Activated CD8-positive, alpha-beta T cell treated with anti-CD3 and anti-CD28 coated beads, Interleukin-2, amount 10 ng/mL, durations not matched to agents 7 days and 5 days (primary cell): ENCODE measurements at regions not wholly inside any gene's neighbourhood (a gene's known extent, or its start where the extent isn't known, plus 50 kb on each side); places are given as distances from the start of the nearest gene placed in this dataset.

Experiments used
- ATAC-seq: fragments of 150-1000 bp; cut with Tn5 transposase; one replicate; pipeline ENCODE4 v1.10.0; 2021; ENCODE audit warnings: moderate library complexity
- CTCF ChIA-PET: fragments of 350-600 bp; sonication (Branson Sonifier 250); formaldehyde crosslinking; loops from one replicate; lab custom pipeline; 2021; ENCODE audit warnings: antibody characterized with exemption; lab: Charles Lee
- POLR2A ChIA-PET: fragments of 350-600 bp; sonication (Branson Sonifier 250); formaldehyde crosslinking; loops from one replicate; lab custom pipeline; 2021; ENCODE audit warnings: antibody characterized with exemption; lab: Charles Lee
- DNase-seq: peaks from one replicate; pipeline ENCODE4 v3.0.0-alpha.2; 2020
- H3K27ac Mint-ChIP-seq: one replicate; pipeline ENCODE4 v1.8.0; 2021; ENCODE audit warnings: mild to moderate bottlenecking, mixed read lengths
- H3K27me3 Mint-ChIP-seq: one replicate; pipeline ENCODE4 v1.8.0; 2021; ENCODE audit warnings: low read depth, mixed read lengths
- H3K36me3 Mint-ChIP-seq: one replicate; pipeline ENCODE4 v1.8.0; 2021; ENCODE audit warnings: low read depth, mixed read lengths
- H3K4me1 Mint-ChIP-seq: one replicate; pipeline ENCODE4 v1.8.0; 2021; ENCODE audit warnings: low read depth, mixed read lengths
- H3K4me3 Mint-ChIP-seq: one replicate; pipeline ENCODE4 v1.8.0; 2021; ENCODE audit warnings: mild to moderate bottlenecking, mixed read lengths
- H3K9me3 Mint-ChIP-seq: one replicate; pipeline ENCODE4 v1.8.0; 2022; ENCODE audit warnings: mixed read lengths; ENCODE audit not compliant: insufficient read depth

- ChIA-PET CTCF (no interaction called here), POLR2A (no interaction called here)
- DNase-seq (no peak), ATAC-seq (no peak)
- Mint-ChIP-seq H3K36me3 (no peaks in the 10 kb centered on the region), H3K4me3 (no peak overlapping the region), H3K27me3 (no peaks in the 10 kb centered on the region), H3K4me1 (no peaks in the 10 kb centered on the region), H3K9me3 (no peaks in the 10 kb centered on the region), H3K27ac (no peak overlapping the region)
Measured at GRCh38 chr3:173267716-173268115, 126.7 kb upstream of the SPATA16 start.

GRCh38 chr3:173266441-173266840 lies 125.4 kb upstream of the SPATA16 start:
- Mint-ChIP-seq H3K4me1 (no peaks in the 10 kb centered on the region), H3K36me3 (no peaks in the 10 kb centered on the region), H3K27me3 (no peaks in the 10 kb centered on the region), H3K4me3 (no peak overlapping the region), H3K27ac (no peak overlapping the region), H3K9me3 (no peaks in the 10 kb centered on the region)
- no peak for DNase-seq
- ATAC-seq = no peak
- ChIA-PET POLR2A (no interaction called here), CTCF (no interaction called here)

GRCh38 chr3:173258697-173259096 lies 117.7 kb upstream of the SPATA16 start:
- DNase-seq (no peak), ATAC-seq (no peak)
- CTCF ChIA-PET = no interaction called here
- Mint-ChIP-seq H3K4me3 (no peak overlapping the region), H3K9me3 (no peaks in the 10 kb centered on the region), H3K4me1 (no peaks in the 10 kb centered on the region), H3K36me3 (no peaks in the 10 kb centered on the region), H3K27ac (no peak overlapping the region), H3K27me3 (no peaks in the 10 kb centered on the region)
- POLR2A ChIA-PET = no interaction called here

GRCh38 chr3:173257797-173258196 lies 116.8 kb upstream of the SPATA16 start:
- ATAC-seq = no peak
- no peaks in the 10 kb centered on the region for H3K4me1 Mint-ChIP-seq

GRCh38 chr3:173255555-173255954 lies 114.5 kb upstream of the SPATA16 start:
- Mint-ChIP-seq H3K4me3 (no peak overlapping the region), H3K36me3 (no peaks in the 10 kb centered on the region), H3K27me3 (no peaks in the 10 kb centered on the region), H3K4me1 (no peaks in the 10 kb centered on the region), H3K9me3 (no peaks in the 10 kb centered on the region), H3K27ac (no peak overlapping the region)
- POLR2A ChIA-PET = no interaction called here
- CTCF ChIA-PET = no interaction called here
- DNase-seq (no peak), ATAC-seq (no peak)

More at GRCh38 chr3:173257797-173258196, 116.8 kb upstream of the SPATA16 start:
- H3K36me3 Mint-ChIP-seq = no peaks in the 10 kb centered on the region
- DNase-seq = no peak
- ChIA-PET POLR2A (no interaction called here), CTCF (no interaction called here)
- no peaks in the 10 kb centered on the region for H3K9me3 Mint-ChIP-seq
- H3K4me3 Mint-ChIP-seq = no peak overlapping the region
- H3K27me3 Mint-ChIP-seq = no peaks in the 10 kb centered on the region
- H3K27ac Mint-ChIP-seq = no peak overlapping the region

- ChIA-PET POLR2A (no interaction called here), CTCF (no interaction called here)
- no peak overlapping the region for H3K27ac Mint-ChIP-seq
- no peaks in the 10 kb centered on the region for H3K9me3 Mint-ChIP-seq
- H3K4me1 Mint-ChIP-seq = no peaks in the 10 kb centered on the region
- ATAC-seq (no peak), DNase-seq (no peak)
- H3K27me3 Mint-ChIP-seq = no peaks in the 10 kb centered on the region
- no peak overlapping the region for H3K4me3 Mint-ChIP-seq
- no peaks in the 10 kb centered on the region for H3K36me3 Mint-ChIP-seq
Measured at GRCh38 chr3:173253471-173253870, 112.4 kb upstream of the SPATA16 start.

GRCh38 chr3:173249457-173249856 lies 108.4 kb upstream of the SPATA16 start:
- Mint-ChIP-seq H3K4me1 (no peaks in the 10 kb centered on the region), H3K9me3 (no peaks in the 10 kb centered on the region), H3K4me3 (no peak overlapping the region), H3K27me3 (no peaks in the 10 kb centered on the region), H3K27ac (no peak overlapping the region), H3K36me3 (no peaks in the 10 kb centered on the region)
- ChIA-PET CTCF (no interaction called here), POLR2A (no interaction called here)
- DNase-seq (no peak), ATAC-seq (no peak)

GRCh38 chr3:173241727-173242126 lies 100.7 kb upstream of the SPATA16 start:
- no peak overlapping the region for H3K4me3 Mint-ChIP-seq
- no peaks in the 10 kb centered on the region for H3K36me3 Mint-ChIP-seq
- no peaks in the 10 kb centered on the region for H3K27me3 Mint-ChIP-seq
- no peaks in the 10 kb centered on the region for H3K4me1 Mint-ChIP-seq
- no peaks in the 10 kb centered on the region for H3K9me3 Mint-ChIP-seq
- H3K27ac Mint-ChIP-seq = no peak overlapping the region
- DNase-seq (no peak), ATAC-seq (no peak)
- ChIA-PET POLR2A (no interaction called here), CTCF (no interaction called here)

- no peaks in the 10 kb centered on the region for H3K27me3 Mint-ChIP-seq
Measured at GRCh38 chr3:173238091-173238490, 97.1 kb upstream of the SPATA16 start.

GRCh38 chr3:173225351-173225750 lies 84.3 kb upstream of the SPATA16 start:
- ChIA-PET POLR2A (interaction anchor here (0.5 kb wide), 1 partner anchor 9 kb away, joined by 3 read pairs; no protein-coding TSS in a partner anchor), CTCF (no interaction called here)
- H3K9me3 Mint-ChIP-seq = no peaks in the 10 kb centered on the region
- H3K27me3 Mint-ChIP-seq = no peaks in the 10 kb centered on the region
- H3K36me3 Mint-ChIP-seq = no peaks in the 10 kb centered on the region
- H3K4me1 Mint-ChIP-seq = no peaks in the 10 kb centered on the region
- no peak overlapping the region for H3K27ac Mint-ChIP-seq
- DNase-seq (no peak), ATAC-seq (no peak)
- no peak overlapping the region for H3K4me3 Mint-ChIP-seq

More at GRCh38 chr3:173238091-173238490, 97.1 kb upstream of the SPATA16 start:
- H3K9me3 Mint-ChIP-seq = peaks cover 4% of the 10 kb centered on the region
- ATAC-seq (no peak), DNase-seq (no peak)
- no peak overlapping the region for H3K27ac Mint-ChIP-seq
- CTCF ChIA-PET = no interaction called here
- H3K4me3 Mint-ChIP-seq = no peak overlapping the region
- POLR2A ChIA-PET = no interaction called here
- H3K4me1 Mint-ChIP-seq = no peaks in the 10 kb centered on the region
- no peaks in the 10 kb centered on the region for H3K36me3 Mint-ChIP-seq

- no peaks in the 10 kb centered on the region for H3K9me3 Mint-ChIP-seq
- ATAC-seq (no peak), DNase-seq (no peak)
- no peaks in the 10 kb centered on the region for H3K36me3 Mint-ChIP-seq
- ChIA-PET CTCF (no interaction called here), POLR2A (no interaction called here)
- H3K4me1 Mint-ChIP-seq = no peaks in the 10 kb centered on the region
- H3K27me3 Mint-ChIP-seq = no peaks in the 10 kb centered on the region
- H3K27ac Mint-ChIP-seq = no peak overlapping the region
- H3K4me3 Mint-ChIP-seq = no peak overlapping the region
Measured at GRCh38 chr3:173221010-173221409, 80.0 kb upstream of the SPATA16 start.

- Mint-ChIP-seq H3K9me3 (no peaks in the 10 kb centered on the region), H3K27ac (no peak overlapping the region), H3K4me3 (no peak overlapping the region), H3K27me3 (no peaks in the 10 kb centered on the region), H3K4me1 (no peaks in the 10 kb centered on the region), H3K36me3 (no peaks in the 10 kb centered on the region)
- CTCF ChIA-PET = no interaction called here
- POLR2A ChIA-PET = no interaction called here
- ATAC-seq = no peak
- DNase-seq = no peak
Measured at GRCh38 chr3:173217127-173217526, 76.1 kb upstream of the SPATA16 start.

GRCh38 chr3:173216063-173216462 lies 75.0 kb upstream of the SPATA16 start:
- H3K9me3 Mint-ChIP-seq = no peaks in the 10 kb centered on the region
- ChIA-PET POLR2A (no interaction called here), CTCF (no interaction called here)
- ATAC-seq = no peak
- no peak overlapping the region for H3K27ac Mint-ChIP-seq
- no peaks in the 10 kb centered on the region for H3K27me3 Mint-ChIP-seq
- H3K4me3 Mint-ChIP-seq = no peak overlapping the region
- DNase-seq = no peak
- H3K36me3 Mint-ChIP-seq = no peaks in the 10 kb centered on the region
- H3K4me1 Mint-ChIP-seq = no peaks in the 10 kb centered on the region
